ENCODE measurements at regions not wholly inside any gene's neighbourhood (a gene's known extent, or its start where the extent isn't known, plus 50 kb on each side); places are given as distances from the start of the nearest gene placed in this dataset.

- TF ChIP-seq, protein P1, sequence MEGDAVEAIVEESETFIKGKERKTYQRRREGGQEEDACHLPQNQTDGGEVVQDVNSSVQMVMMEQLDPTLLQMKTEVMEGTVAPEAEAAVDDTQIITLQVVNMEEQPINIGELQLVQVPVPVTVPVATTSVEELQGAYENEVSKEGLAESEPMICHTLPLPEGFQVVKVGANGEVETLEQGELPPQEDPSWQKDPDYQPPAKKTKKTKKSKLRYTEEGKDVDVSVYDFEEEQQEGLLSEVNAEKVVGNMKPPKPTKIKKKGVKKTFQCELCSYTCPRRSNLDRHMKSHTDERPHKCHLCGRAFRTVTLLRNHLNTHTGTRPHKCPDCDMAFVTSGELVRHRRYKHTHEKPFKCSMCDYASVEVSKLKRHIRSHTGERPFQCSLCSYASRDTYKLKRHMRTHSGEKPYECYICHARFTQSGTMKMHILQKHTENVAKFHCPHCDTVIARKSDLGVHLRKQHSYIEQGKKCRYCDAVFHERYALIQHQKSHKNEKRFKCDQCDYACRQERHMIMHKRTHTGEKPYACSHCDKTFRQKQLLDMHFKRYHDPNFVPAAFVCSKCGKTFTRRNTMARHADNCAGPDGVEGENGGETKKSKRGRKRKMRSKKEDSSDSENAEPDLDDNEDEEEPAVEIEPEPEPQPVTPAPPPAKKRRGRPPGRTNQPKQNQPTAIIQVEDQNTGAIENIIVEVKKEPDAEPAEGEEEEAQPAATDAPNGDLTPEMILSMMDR (IDR thresholded peaks at IDR 0.05; ENCODE audit: insufficient read depth, low read length, poor library complexity, severe bottlenecking), result no peak
- no peak for TF ChIP-seq EZH2phosphoT487 (conservative IDR thresholded peaks at IDR 0.05; ENCODE audit: low read length)
Measured at GRCh38 chr10:8360814-8361509, 306.5 kb downstream of the GATA3 start.
